Panc1 (cell line): ENCODE measurements at regions not wholly inside any gene's neighbourhood (a gene's known extent, or its start where the extent isn't known, plus 50 kb on each side); places are given as distances from the start of the nearest gene placed in this dataset.
A peak's percentile ranks its signal among the peaks of the same experiment; 100 is the strongest.
"Not testable (repeated sequence)": the region's sequence is repeated elsewhere in the genome, so short reads cannot be mapped to it uniquely, and the experiment has no call there.

Experiments used
- ATAC-seq: fragments of 200-7000 bp; cut with Tn5 transposase; 2 replicates; pipeline ENCODE4 v1.9.1; 2020; ENCODE audit warnings: mild to moderate bottlenecking, moderate library complexity
- BruUV-seq: library from RNA; stranded (reverse); fragments of 400-500 nt; replicated peaks from 2 replicates; lab custom pipeline; 2021; lab: Mats Ljungman, UMichigan
- CTCF ChIA-PET: fragments of 300-600 bp; sonication (Branson Sonifier 250); formaldehyde crosslinking; loops from one replicate; lab custom pipeline; 2022; ENCODE audit warnings: antibody characterized with exemption; lab: Charles Lee
- POLR2A ChIA-PET: fragments of 300-600 bp; sonication (Branson Sonifier 250); formaldehyde crosslinking; loops from one replicate; lab custom pipeline; 2022; ENCODE audit warnings: antibody characterized with exemption; lab: Charles Lee
- DNase-seq: peaks from one replicate; pipeline ENCODE4 v3.0.0-alpha.2; 2010; ENCODE audit warnings: low read depth, low spot score
- H3K27ac ChIP-seq: 2 replicates; pipeline ENCODE4 v1.5.1; 2011; ENCODE audit warnings: mild to moderate bottlenecking, low read length, inconsistent platforms
- H3K27me3 ChIP-seq: fragments of 200-500 bp; sonication (Bioruptor generic); 2 replicates; pipeline ENCODE4 v1.6.0; 2014; ENCODE audit warnings: low read length, inconsistent platforms; ENCODE audit not compliant: control insufficient read depth, insufficient read depth
- H3K36me3 ChIP-seq: fragments of 200-500 bp; sonication (Bioruptor generic); 2 replicates; pipeline ENCODE4 v1.5.1; 2014; ENCODE audit warnings: inconsistent platforms, mild to moderate bottlenecking, low read length, moderate library complexity; ENCODE audit not compliant: control insufficient read depth, insufficient read depth
- H3K4me1 ChIP-seq: 2 replicates; pipeline ENCODE4 v1.5.1; 2011; ENCODE audit warnings: inconsistent platforms, mild to moderate bottlenecking, low read length, moderate library complexity; ENCODE audit not compliant: control insufficient read depth, insufficient read depth
- H3K4me3 ChIP-seq, 2 experiments: 2 replicates each; pipeline ENCODE4 v1.5.1; 2011 to 2012; ENCODE audit warnings: low read depth in 2 of 2, low read length in 2 of 2, mild to moderate bottlenecking in 2 of 2, inconsistent platforms in 1 of 2, moderate library complexity in 1 of 2
- H3K9me3 ChIP-seq: fragments of 200-500 bp; sonication (Bioruptor generic); 2 replicates; pipeline ENCODE4 v1.5.1; 2014; ENCODE audit warnings: low read depth, mild to moderate bottlenecking, inconsistent platforms, low read length, moderate library complexity; ENCODE audit not compliant: control insufficient read depth, insufficient read depth
- in situ Hi-C: cut with HindIII; loops from 2 replicates; pipeline ENCODE4 v1.10.0; 2016; ENCODE audit warnings: low sequenced_read_pairs, low pct_unique_long_range_greater_than_20kb
- intact Hi-C: fragments of 100-400 bp; cut with micrococcal nuclease; formaldehyde crosslinking; loops from one replicate; pipeline ENCODE4 v1.10.0; 2022; ENCODE audit not compliant: unreplicated experiment
- TF ChIP-seq, protein P1 (sequence below): fragments of 450-650 bp; IDR thresholded peaks from 2 replicates; pipeline ENCODE4 v1.5.1; 2017; ENCODE audit warnings: mild to moderate bottlenecking

DNA sequence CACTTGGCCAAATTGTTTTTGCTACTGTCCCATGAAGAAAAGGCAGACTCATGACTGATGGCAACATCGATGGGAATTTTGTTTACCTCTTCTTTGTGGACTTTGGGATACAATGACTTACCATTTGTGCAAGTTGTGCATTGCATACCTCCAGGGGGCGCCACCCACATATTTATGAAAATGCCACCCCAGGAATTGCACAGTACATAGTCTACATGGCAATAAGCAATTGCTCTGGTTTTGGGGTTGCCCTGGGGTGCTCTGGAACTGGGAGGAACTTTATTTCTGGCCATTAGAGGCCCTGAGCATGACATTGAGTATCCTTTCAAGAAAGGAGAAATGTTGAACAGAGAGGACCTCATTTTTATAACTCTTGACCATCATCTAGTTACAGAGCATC lies 109.1 kb upstream of the ZNF195 start:
- DNase-seq, H3K4me1 ChIP-seq, H3K27me3 ChIP-seq, CTCF ChIA-PET, H3K27ac ChIP-seq, POLR2A ChIA-PET, intact Hi-C loops, H3K4me3 ChIP-seq, BruUV-seq, H3K36me3 ChIP-seq, in situ Hi-C loops, ATAC-seq, H3K9me3 ChIP-seq: not testable (repeated sequence)
- TF ChIP-seq, protein P1, sequence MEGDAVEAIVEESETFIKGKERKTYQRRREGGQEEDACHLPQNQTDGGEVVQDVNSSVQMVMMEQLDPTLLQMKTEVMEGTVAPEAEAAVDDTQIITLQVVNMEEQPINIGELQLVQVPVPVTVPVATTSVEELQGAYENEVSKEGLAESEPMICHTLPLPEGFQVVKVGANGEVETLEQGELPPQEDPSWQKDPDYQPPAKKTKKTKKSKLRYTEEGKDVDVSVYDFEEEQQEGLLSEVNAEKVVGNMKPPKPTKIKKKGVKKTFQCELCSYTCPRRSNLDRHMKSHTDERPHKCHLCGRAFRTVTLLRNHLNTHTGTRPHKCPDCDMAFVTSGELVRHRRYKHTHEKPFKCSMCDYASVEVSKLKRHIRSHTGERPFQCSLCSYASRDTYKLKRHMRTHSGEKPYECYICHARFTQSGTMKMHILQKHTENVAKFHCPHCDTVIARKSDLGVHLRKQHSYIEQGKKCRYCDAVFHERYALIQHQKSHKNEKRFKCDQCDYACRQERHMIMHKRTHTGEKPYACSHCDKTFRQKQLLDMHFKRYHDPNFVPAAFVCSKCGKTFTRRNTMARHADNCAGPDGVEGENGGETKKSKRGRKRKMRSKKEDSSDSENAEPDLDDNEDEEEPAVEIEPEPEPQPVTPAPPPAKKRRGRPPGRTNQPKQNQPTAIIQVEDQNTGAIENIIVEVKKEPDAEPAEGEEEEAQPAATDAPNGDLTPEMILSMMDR: peak; percentile 70

DNA sequence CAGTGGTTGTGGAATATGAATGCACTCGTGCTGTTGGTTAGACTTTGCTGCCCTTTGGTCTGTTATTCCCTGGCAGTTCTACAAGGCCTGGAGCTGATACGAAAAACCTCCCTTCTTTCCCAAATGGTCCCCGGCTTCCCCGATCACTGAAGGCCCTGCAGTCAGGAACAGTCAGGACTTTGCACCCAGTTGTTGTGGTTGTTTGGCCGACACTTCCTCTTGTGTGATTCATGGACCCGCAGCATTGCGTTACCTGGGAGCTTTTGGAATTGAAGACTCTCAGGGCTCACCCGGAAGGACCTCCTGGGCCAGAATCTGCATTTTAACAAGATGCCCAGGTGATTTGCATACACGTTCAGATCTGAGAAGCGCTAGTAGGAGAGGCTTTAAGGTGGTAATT lies 106.8 kb upstream of the ZNF195 start:
- BruUV-seq, H3K4me1 ChIP-seq, H3K9me3 ChIP-seq, intact Hi-C loops, CTCF ChIA-PET, ATAC-seq, H3K27ac ChIP-seq, DNase-seq, H3K4me3 ChIP-seq, in situ Hi-C loops, H3K27me3 ChIP-seq, H3K36me3 ChIP-seq, POLR2A ChIA-PET: not testable (repeated sequence)

DNA sequence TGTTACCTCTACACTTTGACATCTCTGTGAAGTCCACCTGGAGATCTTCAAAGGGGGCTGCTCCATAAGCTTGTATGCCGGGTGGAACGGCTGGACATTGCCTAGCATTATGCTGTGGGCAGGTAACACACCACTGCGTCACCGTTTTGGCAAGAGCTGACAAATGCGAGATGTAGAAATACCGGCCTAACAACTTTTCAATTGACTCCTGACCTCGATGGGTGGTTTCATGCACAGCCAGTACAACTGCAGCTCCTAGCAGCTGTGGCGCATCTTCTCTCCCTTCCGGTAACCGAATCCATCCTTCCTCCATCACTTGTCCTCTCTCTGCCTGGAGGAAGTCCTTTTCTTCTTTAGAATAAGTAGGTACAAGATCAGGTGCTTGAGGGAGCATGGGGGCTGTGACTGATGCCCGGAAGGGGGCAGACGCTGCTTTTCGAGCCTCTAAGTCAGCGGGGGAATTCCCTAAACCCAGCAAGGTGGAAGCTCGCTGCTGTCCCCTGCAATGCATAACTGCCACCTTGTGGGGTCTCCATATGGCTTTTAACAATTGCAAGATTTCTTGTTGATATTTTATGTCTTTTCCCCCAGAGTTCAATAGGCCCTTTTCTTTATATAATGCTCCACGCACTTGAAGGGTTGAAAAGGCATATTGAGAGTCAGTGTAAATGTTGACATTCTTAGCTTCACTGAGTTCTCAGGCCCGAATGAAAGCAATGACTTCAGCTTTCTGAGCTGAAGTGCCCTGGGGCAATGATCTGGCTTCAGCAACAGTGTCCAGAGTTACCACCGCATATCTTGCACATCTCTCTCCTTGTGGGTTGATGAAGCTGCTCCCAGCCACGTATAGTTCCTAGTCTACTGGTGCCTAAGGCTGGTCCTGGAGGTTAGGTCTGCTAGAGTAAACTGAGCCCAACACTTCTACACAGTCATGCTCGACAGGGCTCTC lies 98.3 kb upstream of the ZNF195 start:
- intact Hi-C loops, POLR2A ChIA-PET, ATAC-seq, CTCF ChIA-PET, H3K9me3 ChIP-seq, in situ Hi-C loops, H3K4me3 ChIP-seq, H3K27me3 ChIP-seq, H3K4me1 ChIP-seq, DNase-seq, BruUV-seq, H3K36me3 ChIP-seq, H3K27ac ChIP-seq: not testable (repeated sequence)

DNA sequence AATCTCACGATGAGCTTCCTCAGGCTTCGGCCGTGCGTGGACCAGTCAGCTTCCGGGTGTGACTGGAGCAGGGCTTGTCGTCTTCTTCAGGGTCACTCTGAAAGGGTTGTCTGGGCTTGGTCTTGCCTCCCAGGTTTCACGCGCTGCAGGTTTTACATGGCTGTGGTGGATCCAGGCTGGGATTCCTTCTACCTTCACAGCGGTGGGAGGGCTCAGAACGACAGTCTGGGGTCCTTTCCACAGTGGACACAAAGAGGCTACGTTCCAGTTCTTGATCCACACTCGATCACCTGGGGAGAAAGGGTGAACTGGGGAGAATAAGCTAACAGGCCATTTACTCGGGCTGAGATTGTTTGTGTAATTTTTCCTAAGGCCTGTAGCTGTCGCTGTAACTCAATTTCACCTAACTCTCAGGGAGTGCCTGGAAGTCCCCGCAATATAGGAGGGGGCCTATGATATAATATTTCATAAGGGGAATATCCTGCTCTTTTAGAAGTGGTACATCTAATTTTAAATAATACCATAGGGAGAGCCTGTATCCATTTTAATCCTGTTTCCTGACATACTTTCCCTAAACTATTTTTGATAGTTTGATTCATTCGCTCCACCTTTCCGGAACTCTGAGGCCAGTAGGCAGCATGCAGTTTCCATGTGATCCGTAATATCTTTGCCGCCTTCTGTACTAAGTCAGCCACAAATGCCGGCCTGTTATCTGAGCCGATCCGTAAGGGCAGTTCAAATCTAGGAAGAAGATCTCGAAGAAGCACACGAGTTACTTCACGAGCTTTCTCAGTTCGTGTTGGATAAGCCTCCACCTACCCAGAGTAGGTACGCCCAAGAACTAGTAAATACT lies 97.4 kb upstream of the ZNF195 start:
- H3K9me3 ChIP-seq, POLR2A ChIA-PET, H3K4me1 ChIP-seq, DNase-seq, ATAC-seq, H3K36me3 ChIP-seq, H3K27me3 ChIP-seq, CTCF ChIA-PET, H3K4me3 ChIP-seq, intact Hi-C loops, in situ Hi-C loops, H3K27ac ChIP-seq, BruUV-seq: not testable (repeated sequence)
- TF ChIP-seq, protein P1: peak; percentile 78
